HCEC 1CT (cell line): ENCODE measurements at regions not wholly inside any gene's neighbourhood (a gene's known extent, or its start where the extent isn't known, plus 50 kb on each side); places are given as distances from the start of the nearest gene placed in this dataset.
A peak's percentile ranks its signal among the peaks of the same experiment; 100 is the strongest.

Experiments
- DNase-seq: peaks from one replicate; pipeline ENCODE4 v3.0.0-alpha.2; 2017

GRCh38 chr4:66095065-66095464 is 424.8 kb upstream of the EPHA5 start:
- DNase-seq: no peak

GRCh38 chr4:66094070-66094469 is 423.8 kb upstream of the EPHA5 start:
- DNase-seq: no peak

- peak; percentile 11 for DNase-seq
Observed at GRCh38 chr4:66091786-66092185, 421.5 kb upstream of the EPHA5 start.

GRCh38 chr4:66073961-66074360 is 403.7 kb upstream of the EPHA5 start:
- no peak for DNase-seq

- DNase-seq: no peak
Observed at GRCh38 chr4:66071911-66072310, 401.6 kb upstream of the EPHA5 start.

- DNase-seq: no peak
Observed at GRCh38 chr4:66062921-66063320, 392.6 kb upstream of the EPHA5 start.

GRCh38 chr4:66062044-66062443 is 391.8 kb upstream of the EPHA5 start:
- DNase-seq: peak; percentile 61

- no peak for DNase-seq
Observed at GRCh38 chr4:66059556-66059955, 389.3 kb upstream of the EPHA5 start.

GRCh38 chr4:66059136-66059535 is 388.8 kb upstream of the EPHA5 start:
- no peak for DNase-seq

- DNase-seq: no peak
Observed at GRCh38 chr4:66055999-66056398, 385.7 kb upstream of the EPHA5 start.

- no peak for DNase-seq
Observed at GRCh38 chr4:66052426-66052825, 382.1 kb upstream of the EPHA5 start.

GRCh38 chr4:66048861-66049260 is 378.6 kb upstream of the EPHA5 start:
- no peak for DNase-seq

- no peak for DNase-seq
Observed at GRCh38 chr4:66045913-66046312, 375.6 kb upstream of the EPHA5 start.

GRCh38 chr4:66035701-66036100 is 365.4 kb upstream of the EPHA5 start:
- no peak for DNase-seq

GRCh38 chr4:66034671-66035070 is 364.4 kb upstream of the EPHA5 start:
- DNase-seq: no peak

- DNase-seq: no peak
Observed at GRCh38 chr4:66034262-66034661, 364.0 kb upstream of the EPHA5 start.

- DNase-seq: no peak
Observed at GRCh38 chr4:66032571-66032970, 362.3 kb upstream of the EPHA5 start.

- no peak for DNase-seq
Observed at GRCh38 chr4:66028668-66029067, 358.4 kb upstream of the EPHA5 start.

GRCh38 chr4:66023061-66023460 is 352.8 kb upstream of the EPHA5 start:
- no peak for DNase-seq

- peak; percentile 1 for DNase-seq
Observed at GRCh38 chr4:66017671-66018070, 347.4 kb upstream of the EPHA5 start.

GRCh38 chr4:66016240-66016639 is 346.0 kb upstream of the EPHA5 start:
- DNase-seq: no peak

- no peak for DNase-seq
Observed at GRCh38 chr4:66014146-66014765, 344.0 kb upstream of the EPHA5 start.

- DNase-seq: peak; percentile 17
Observed at GRCh38 chr4:66000510-66001117, 330.3 kb upstream of the EPHA5 start.

- no peak for DNase-seq
Observed at GRCh38 chr4:65999518-65999871, 329.2 kb upstream of the EPHA5 start.
